SU-DHL-6 (cell line): ENCODE measurements at regions not wholly inside any gene's neighbourhood (a gene's known extent, or its start where the extent isn't known, plus 50 kb on each side); places are given as distances from the start of the nearest gene placed in this dataset.

Source experiments
- H2AFZ ChIP-seq: fragments of 200-600 bp; sonication (generic); 2 replicates; pipeline ENCODE4 v1.6.1; 2014; ENCODE audit warnings: low read depth, mild to moderate bottlenecking, moderate library complexity, mixed read lengths, antibody characterized with exemption, low read length; ENCODE audit not compliant: severe bottlenecking
- H3F3A ChIP-seq: fragments of 200-600 bp; shearing (Covaris generic); 2 replicates; pipeline ENCODE4 v1.6.0; 2016; ENCODE audit warnings: antibody characterized with exemption, mild to moderate bottlenecking; ENCODE audit not compliant: insufficient read depth
- H3K27ac ChIP-seq: fragments of 200-600 bp; sonication (generic); 2 replicates; pipeline ENCODE4 v1.5.1; 2016; ENCODE audit warnings: low read depth, mild to moderate bottlenecking, low read length, moderate library complexity, mixed read lengths
- H3K27me3 ChIP-seq: fragments of 200-600 bp; sonication (generic), shearing (Covaris generic); 2 replicates; pipeline ENCODE4 v1.6.0; 2014; ENCODE audit warnings: mild to moderate bottlenecking, low read length
- H3K36me3 ChIP-seq: fragments of 200-600 bp; sonication (generic); 2 replicates; pipeline ENCODE4 v1.6.1; 2014; ENCODE audit warnings: mild to moderate bottlenecking, low read length, mixed read lengths
- H3K4me2 ChIP-seq: fragments of 300-600, 200-600 bp; shearing (Covaris generic), sonication (generic); 2 replicates; pipeline ENCODE4 v1.6.0; 2014; ENCODE audit warnings: low read length, low read depth, mild to moderate bottlenecking; ENCODE audit not compliant: poor library complexity, severe bottlenecking
- H3K4me3 ChIP-seq: fragments of 200-600 bp; sonication (generic); 2 replicates; pipeline ENCODE4 v1.5.1; 2014; ENCODE audit warnings: antibody characterized with exemption, low read length, mild to moderate bottlenecking, mixed read lengths; ENCODE audit not compliant: insufficient read depth, poor library complexity, severe bottlenecking
- H3K79me2 ChIP-seq: fragments of 200-600 bp; sonication (generic); 2 replicates; pipeline ENCODE4 v1.6.1; 2014; ENCODE audit warnings: mild to moderate bottlenecking, low read length, moderate library complexity; ENCODE audit not compliant: insufficient read depth
- H3K9ac ChIP-seq: fragments of 200-600 bp; sonication (generic); 2 replicates; pipeline ENCODE4 v1.7.0; 2014; ENCODE audit warnings: mild to moderate bottlenecking, low read length
- H3K9me2 ChIP-seq: fragments of 200-600 bp; sonication (generic); replicated peaks from 2 replicates; pipeline ENCODE4 v1.6.1; 2014; ENCODE audit warnings: low read length; ENCODE audit not compliant: insufficient read depth
- H3K9me3 ChIP-seq: fragments of 200-600 bp; sonication (generic); 2 replicates; pipeline ENCODE4 v1.6.1; 2014; ENCODE audit warnings: low read length, mixed read lengths; ENCODE audit not compliant: insufficient read depth
- H4K20me1 ChIP-seq: fragments of 200-600 bp; sonication (generic); 2 replicates; pipeline ENCODE4 v1.6.1; 2014; ENCODE audit warnings: low read depth, mild to moderate bottlenecking, antibody characterized with exemption, low read length, moderate library complexity, mixed read lengths
- CTCF ChIP-seq: fragments of 200-600 bp; sonication (generic); IDR thresholded peaks from one replicate; pipeline ENCODE4 v1.5.1; 2017; ENCODE audit warnings: antibody characterized with exemption, mild to moderate bottlenecking, low read length, moderate library complexity; ENCODE audit not compliant: insufficient read depth, poor library complexity, severe bottlenecking
- EZH2phosphoT487 ChIP-seq: fragments of 200-600 bp; sonication (generic), shearing (Covaris generic); conservative IDR thresholded peaks from 2 replicates; pipeline ENCODE4 v1.6.1; 2018; ENCODE audit warnings: mild to moderate bottlenecking, antibody characterized with exemption, low read length, moderate library complexity, mixed read lengths

- Histone ChIP-seq H3F3A (no peaks in the 10 kb centered on the region), H4K20me1 (no peaks in the 10 kb centered on the region), H3K27ac (no peak overlapping the region), H3K36me3 (no peaks in the 10 kb centered on the region), H3K4me2 (no peak overlapping the region), H3K4me3 (no peak overlapping the region), H3K79me2 (no peaks in the 10 kb centered on the region), H3K9me3 (no peaks in the 10 kb centered on the region), H3K9ac (no peak overlapping the region), H2AFZ (no peak overlapping the region), H3K27me3 (no peaks in the 10 kb centered on the region), H3K9me2 (no peaks in the 10 kb centered on the region)
- TF ChIP-seq EZH2phosphoT487 (no peak), CTCF (peak; percentile 34)
Measured at GRCh38 chr16:49183911-49184310, 97.7 kb downstream of the CBLN1 start.

GRCh38 chr16:49181791-49182518 is 99.7 kb downstream of the CBLN1 start:
- Histone ChIP-seq H3K9me3 (no peaks in the 10 kb centered on the region), H3K4me2 (no peak overlapping the region), H3K27me3 (no peaks in the 10 kb centered on the region), H4K20me1 (no peaks in the 10 kb centered on the region), H3K36me3 (no peaks in the 10 kb centered on the region), H3K9me2 (no peaks in the 10 kb centered on the region), H2AFZ (no peak overlapping the region), H3K27ac (no peak overlapping the region), H3F3A (no peaks in the 10 kb centered on the region), H3K9ac (no peak overlapping the region), H3K4me3 (no peak overlapping the region), H3K79me2 (no peaks in the 10 kb centered on the region)
- no peak for TF ChIP-seq CTCF
- no peak for TF ChIP-seq EZH2phosphoT487

GRCh38 chr16:49179714-49180330 is 101.8 kb downstream of the CBLN1 start:
- Histone ChIP-seq H3K36me3 (no peaks in the 10 kb centered on the region), H3K79me2 (no peaks in the 10 kb centered on the region), H3K27me3 (no peaks in the 10 kb centered on the region), H3K4me2 (no peak overlapping the region), H3K9ac (no peak overlapping the region), H3F3A (no peaks in the 10 kb centered on the region), H3K4me3 (no peak overlapping the region), H4K20me1 (no peaks in the 10 kb centered on the region), H3K9me2 (no peaks in the 10 kb centered on the region), H2AFZ (no peak overlapping the region), H3K9me3 (no peaks in the 10 kb centered on the region), H3K27ac (no peak overlapping the region)
- TF ChIP-seq CTCF (no peak), EZH2phosphoT487 (no peak)
